Smooth muscle cell (in vitro differentiated cells): ENCODE measurements at regions not wholly inside any gene's neighbourhood (a gene's known extent, or its start where the extent isn't known, plus 50 kb on each side); places are given as distances from the start of the nearest gene placed in this dataset.

Experiments used
- DNase-seq: peaks from one replicate; lab custom pipeline; 2025; ENCODE audit not compliant: unreplicated experiment; lab: John Stamatoyannopoulos, UW
- H2AFZ ChIP-seq: fragments of 200-600 bp; sonication (generic); 2 replicates; pipeline ENCODE4 v1.6.0; 2016; ENCODE audit warnings: antibody characterized with exemption, low read depth, mild to moderate bottlenecking
- H3F3A ChIP-seq: fragments of 200-600 bp; sonication (generic); 2 replicates; pipeline ENCODE4 v1.6.0; 2017; ENCODE audit warnings: antibody characterized with exemption, low read depth
- H3K27ac ChIP-seq: fragments of 200-600 bp; sonication (generic); 2 replicates; pipeline ENCODE4 v1.5.1; 2016; ENCODE audit warnings: low read depth, mild to moderate bottlenecking
- H3K27me3 ChIP-seq: fragments of 200-600 bp; sonication (generic); 2 replicates; pipeline ENCODE4 v1.6.1; 2016; ENCODE audit warnings: low read depth, mild to moderate bottlenecking
- H3K36me3 ChIP-seq: fragments of 200-600 bp; sonication (generic); 2 replicates; pipeline ENCODE4 v1.5.1; 2016; ENCODE audit warnings: low read depth
- H3K4me1 ChIP-seq: fragments of 200-600 bp; sonication (generic); 2 replicates; pipeline ENCODE4 v1.5.1; 2016; ENCODE audit warnings: low read depth
- H3K4me2 ChIP-seq: fragments of 200-600 bp; sonication (generic); 2 replicates; pipeline ENCODE4 v1.6.0; 2016; ENCODE audit warnings: mild to moderate bottlenecking
- H3K4me3 ChIP-seq: fragments of 200-600 bp; sonication (generic); 2 replicates; pipeline ENCODE4 v1.5.1; 2016; ENCODE audit warnings: mild to moderate bottlenecking
- H3K79me2 ChIP-seq: fragments of 200-600 bp; sonication (generic); 2 replicates; pipeline ENCODE4 v1.6.0; 2016; ENCODE audit warnings: low read depth, mild to moderate bottlenecking
- H3K9ac ChIP-seq: fragments of 200-600 bp; sonication (generic); 2 replicates; pipeline ENCODE4 v1.6.0; 2016; ENCODE audit warnings: low read depth
- H3K9me3 ChIP-seq: fragments of 200-600 bp; sonication (generic); replicated peaks from 2 replicates; pipeline ENCODE4 v1.5.1; 2016; ENCODE audit warnings: low read depth
- H4K20me1 ChIP-seq: fragments of 200-600 bp; sonication (generic); 2 replicates; pipeline ENCODE4 v1.6.0; 2016; ENCODE audit warnings: low read depth
- CTCF ChIP-seq: fragments of 200-600 bp; sonication (generic); IDR thresholded peaks from 2 replicates; pipeline ENCODE4 v1.5.1; 2017; ENCODE audit warnings: borderline replicate concordance, mild to moderate bottlenecking, antibody characterized with exemption; ENCODE audit not compliant: insufficient read depth, poor library complexity, severe bottlenecking
- WGBS: methylation state at CpG from one replicate; pipeline ENCODE4 v1.1.7; 2016; ENCODE audit warnings: low lambda C conversion rate; 5-methylcytosine and 5-hydroxymethylcytosine counted together

GRCh38 chr1:229040630-229041358 lies 230.1 kb upstream of the RAB4A start:
- Histone ChIP-seq H4K20me1 (no peaks in the 10 kb centered on the region), H3F3A (no peaks in the 10 kb centered on the region), H2AFZ (no peak overlapping the region), H3K4me3 (no peak overlapping the region), H3K79me2 (no peaks in the 10 kb centered on the region), H3K27me3 (no peaks in the 10 kb centered on the region), H3K9me3 (no peaks in the 10 kb centered on the region), H3K4me1 (peaks cover 14% of the 10 kb centered on the region), H3K36me3 (no peaks in the 10 kb centered on the region), H3K27ac (no peak overlapping the region), H3K4me2 (no peak overlapping the region), H3K9ac (no peak overlapping the region)
- no peak for DNase-seq
- WGBS, result 98% methylated on average over 6 of the region's 6 CpGs
- no peak for TF ChIP-seq CTCF

- Histone ChIP-seq H3K36me3 (no peaks in the 10 kb centered on the region), H3K79me2 (no peaks in the 10 kb centered on the region), H3F3A (no peaks in the 10 kb centered on the region), H3K27me3 (no peaks in the 10 kb centered on the region), H3K27ac (no peak overlapping the region), H3K9me3 (no peaks in the 10 kb centered on the region), H3K4me2 (no peak overlapping the region), H3K9ac (no peak overlapping the region), H2AFZ (no peak overlapping the region), H3K4me3 (no peak overlapping the region), H3K4me1 (peaks cover 14% of the 10 kb centered on the region), H4K20me1 (no peaks in the 10 kb centered on the region)
- DNase-seq, result no peak
- WGBS, result 84% methylated on average over 9 of the region's 9 CpGs
- no peak for TF ChIP-seq CTCF
Observed at GRCh38 chr1:229041946-229042345, 229.0 kb upstream of the RAB4A start.

GRCh38 chr1:229042482-229042881 lies 228.4 kb upstream of the RAB4A start:
- H3K4me1 ChIP-seq, result peaks cover 12% of the 10 kb centered on the region
- no peak overlapping the region for H2AFZ ChIP-seq
- no peak overlapping the region for H3K4me2 ChIP-seq
- no peak overlapping the region for H3K27ac ChIP-seq
- H3K36me3 ChIP-seq, result no peaks in the 10 kb centered on the region
- no peaks in the 10 kb centered on the region for H4K20me1 ChIP-seq
- no peak overlapping the region for H3K4me3 ChIP-seq
- no peak for DNase-seq
- H3K9ac ChIP-seq, result no peak overlapping the region
- H3K79me2 ChIP-seq, result no peaks in the 10 kb centered on the region
- no peak for TF ChIP-seq CTCF
- WGBS, result 84% methylated on average over 4 of the region's 4 CpGs
- H3K27me3 ChIP-seq, result no peaks in the 10 kb centered on the region
- H3K9me3 ChIP-seq, result no peaks in the 10 kb centered on the region
- no peaks in the 10 kb centered on the region for H3F3A ChIP-seq

- Histone ChIP-seq H3K79me2 (no peaks in the 10 kb centered on the region), H3K27me3 (no peaks in the 10 kb centered on the region), H3K4me2 (no peak overlapping the region), H3K4me1 (peaks cover 5% of the 10 kb centered on the region), H3K4me3 (no peak overlapping the region), H3F3A (no peaks in the 10 kb centered on the region), H3K9me3 (no peaks in the 10 kb centered on the region), H2AFZ (no peak overlapping the region), H3K36me3 (no peaks in the 10 kb centered on the region), H3K27ac (no peak overlapping the region), H4K20me1 (no peaks in the 10 kb centered on the region), H3K9ac (no peak overlapping the region)
- no peak for TF ChIP-seq CTCF
- no peak for DNase-seq
- WGBS, result 96% methylated on average over 2 of the region's 2 CpGs
Observed at GRCh38 chr1:229043115-229043514, 227.8 kb upstream of the RAB4A start.
